ENCODE measurements at regions not wholly inside any gene's neighbourhood (a gene's known extent, or its start where the extent isn't known, plus 50 kb on each side); places are given as distances from the start of the nearest gene placed in this dataset.

- no TSS peak for BruUV-seq (replicated peaks)
These were observed 149.3 kb downstream of the MRPL39 start for GRCh38 chr21:25457946-25458345.

More at GRCh38 chr21:25457946-25458345, 149.3 kb downstream of the MRPL39 start:
- H2AK5ac ChIP-seq (ENCODE audit: low read depth, low read length) = no peak overlapping the region
- no peak overlapping the region for H3K9ac ChIP-seq (ENCODE audit: low read depth, low read length)
- H3K56ac ChIP-seq (ENCODE audit: extremely low read depth, insufficient read depth, low read length) = no peak overlapping the region
- no peak overlapping the region for H3K4me3 ChIP-seq (ENCODE audit: insufficient read depth, low read depth, low read length)
- H3K36me3 ChIP-seq (ENCODE audit: control insufficient read depth, insufficient read depth, low read length) = no peaks in the 10 kb centered on the region
- H2AK9ac ChIP-seq (replicated peaks; ENCODE audit: low read depth, low read length, poor library complexity) = no peak overlapping the region
- dilution Hi-C loops (cut with HindIII; ENCODE audit: low sequenced_read_pairs, unreplicated experiment) = no loop called here
- no peak overlapping the region for H3K4me2 ChIP-seq (ENCODE audit: low read depth, low read length)
- intact Hi-C loops (cut with micrococcal nuclease) = no loop called here
- no peak overlapping the region for H3K4ac ChIP-seq (ENCODE audit: low read depth, low read length)
- CTCF ChIA-PET = no interaction called here
- no peak overlapping the region for H4K91ac ChIP-seq (ENCODE audit: insufficient read depth, low read depth, low read length)
- H3K18ac ChIP-seq (ENCODE audit: low read depth, low read length) = no peak overlapping the region
- H2BK20ac ChIP-seq (ENCODE audit: low read depth, low read length) = no peak overlapping the region
- no peak overlapping the region for H4K5ac ChIP-seq (ENCODE audit: low read depth, low read length)
- H3K9me3 ChIP-seq (ENCODE audit: control insufficient read depth, insufficient read depth, low read length) = no peaks in the 10 kb centered on the region
- H3K4me1 ChIP-seq (ENCODE audit: control insufficient read depth, insufficient read depth, low read length) = peaks cover 2% of the 10 kb centered on the region; the same call in 1 of the 2 replicates
- in situ Hi-C loops (cut with MboI; ENCODE audit: low sequenced_read_pairs) = no loop called here
- no peak overlapping the region for H4K8ac ChIP-seq (ENCODE audit: low read depth in 2 of 2, low read length in 2 of 2)
- no peaks in the 10 kb centered on the region for H4K20me1 ChIP-seq (ENCODE audit: insufficient read depth, low read length)
- TF ChIP-seq NFE2L2 (IDR thresholded peaks at IDR 0.05; ENCODE audit: low read depth, low read length) (no peak), POLR2A (IDR thresholded peaks at IDR 0.05; ENCODE audit: low read depth, low read length) (no peak), MAZ (IDR thresholded peaks at IDR 0.05; ENCODE audit: borderline replicate concordance, low read depth, low read length) (no peak), RAD21 (IDR thresholded peaks at IDR 0.05; ENCODE audit: low read length) (no peak), CTCF (conservative IDR thresholded peaks at IDR 0.05; ENCODE audit: low read depth, low read length) (no peak), RCOR1 (IDR thresholded peaks at IDR 0.05; ENCODE audit: insufficient replicate concordance, low read length) (no peak), MAFK (IDR thresholded peaks at IDR 0.05; ENCODE audit: low read depth, low read length) (no peak), CEBPB (IDR thresholded peaks at IDR 0.05; ENCODE audit: low read depth, low read length) (no peak), ELK1 (IDR thresholded peaks at IDR 0.05; ENCODE audit: borderline replicate concordance, low read depth, low read length) (no peak), FOS (IDR thresholded peaks at IDR 0.05; ENCODE audit: low read depth, low read length) (no peak), CHD1 (IDR thresholded peaks at IDR 0.05; ENCODE audit: low read depth, low read length) (no peak), RFX5 (IDR thresholded peaks at IDR 0.05; ENCODE audit: low read depth, low read length) (no peak), BHLHE40 (IDR thresholded peaks at IDR 0.05; ENCODE audit: low read depth, low read length) (no peak), SMC3 (IDR thresholded peaks at IDR 0.05; ENCODE audit: low read depth, low read length) (no peak), MXI1 (IDR thresholded peaks at IDR 0.05; ENCODE audit: borderline replicate concordance, low read depth, low read length) (no peak), USF2 (IDR thresholded peaks at IDR 0.05; ENCODE audit: low read depth, low read length) (no peak)
- H3K9me1 ChIP-seq (ENCODE audit: insufficient read depth, low read length) = no peaks in the 10 kb centered on the region; the same call in 1 of the 2 replicates
- no peak for DNase-seq
- no peak for ATAC-seq (ENCODE audit: low read depth)
- no peak overlapping the region for H3K14ac ChIP-seq (replicated peaks; ENCODE audit: low read depth, low read length)
- POLR2A ChIA-PET (ENCODE audit: unreplicated experiment) = no interaction called here
- WGBS, 2 experiments (ENCODE audit: extremely low coverage in 2 of 2, insufficient read length in 1 of 2) = 64% methylated on average over 2 of the region's 5 CpGs; no CpG with 5 or more reads in 1 of the 2 experiments
- H2BK120ac ChIP-seq (ENCODE audit: low read depth, low read length) = no peak overlapping the region
- no peaks in the 10 kb centered on the region for H3K27me3 ChIP-seq (ENCODE audit: control insufficient read depth, insufficient read depth, low read length)
- no peak overlapping the region for H3K23ac ChIP-seq (ENCODE audit: low read depth, low read length)
- H3K27ac ChIP-seq (ENCODE audit: insufficient read depth, low read length) = no peak overlapping the region
- no peak overlapping the region for H2BK5ac ChIP-seq (ENCODE audit: low read depth, low read length, poor library complexity, severe bottlenecking)
- H3K79me1 ChIP-seq (ENCODE audit: low read depth in 1 of 2, low read length in 2 of 2) = no peaks in the 10 kb centered on the region
- no peak overlapping the region for H2BK15ac ChIP-seq (ENCODE audit: low read depth, low read length)
- no peak overlapping the region for H2AFZ ChIP-seq (replicated peaks; ENCODE audit: low read length, poor library complexity)

Data from IMR-90 (cell line).